ENCODE measurements at regions not wholly inside any gene's neighbourhood (a gene's known extent, or its start where the extent isn't known, plus 50 kb on each side); places are given as distances from the start of the nearest gene placed in this dataset.
A peak's percentile ranks its signal among the peaks of the same experiment; 100 is the strongest.

- TF ChIP-seq CTCF (IDR thresholded peaks at IDR 0.05) (no peak), ZFX (IDR thresholded peaks at IDR 0.05; ENCODE audit: borderline replicate concordance) (no peak)
- H3K27ac ChIP-seq: no peak overlapping the region
Measured at GRCh38 chr6:95117236-95117635, 460.1 kb upstream of the MANEA start.

- TF ChIP-seq ZFX (IDR thresholded peaks at IDR 0.05; ENCODE audit: borderline replicate concordance): no peak
- no peak for TF ChIP-seq CTCF (IDR thresholded peaks at IDR 0.05)
- no peak overlapping the region for H3K27ac ChIP-seq
Measured at GRCh38 chr6:95119927-95120326, 457.4 kb upstream of the MANEA start.

GRCh38 chr6:95120984-95121383 is 456.4 kb upstream of the MANEA start:
- TF ChIP-seq ZFX (IDR thresholded peaks at IDR 0.05; ENCODE audit: borderline replicate concordance) (no peak), CTCF (IDR thresholded peaks at IDR 0.05) (no peak)
- no peak overlapping the region; the same call in 1 of the 2 replicates for H3K27ac ChIP-seq

GRCh38 chr6:95127261-95127660 is 450.1 kb upstream of the MANEA start:
- TF ChIP-seq CTCF (IDR thresholded peaks at IDR 0.05) (no peak), ZFX (IDR thresholded peaks at IDR 0.05; ENCODE audit: borderline replicate concordance) (no peak)
- no peak overlapping the region for H3K27ac ChIP-seq

GRCh38 chr6:95128439-95128838 is 448.9 kb upstream of the MANEA start:
- TF ChIP-seq ZFX (IDR thresholded peaks at IDR 0.05; ENCODE audit: borderline replicate concordance) (no peak), CTCF (IDR thresholded peaks at IDR 0.05) (no peak)
- no peak overlapping the region for H3K27ac ChIP-seq

GRCh38 chr6:95128947-95129346 is 448.4 kb upstream of the MANEA start:
- TF ChIP-seq ZFX (IDR thresholded peaks at IDR 0.05; ENCODE audit: borderline replicate concordance) (no peak), CTCF (IDR thresholded peaks at IDR 0.05) (no peak)
- H3K27ac ChIP-seq: no peak overlapping the region

GRCh38 chr6:95133578-95133977 is 443.8 kb upstream of the MANEA start:
- no peak overlapping the region for H3K27ac ChIP-seq
- TF ChIP-seq CTCF (IDR thresholded peaks at IDR 0.05): peak; percentile 65
- no peak for TF ChIP-seq ZFX (IDR thresholded peaks at IDR 0.05; ENCODE audit: borderline replicate concordance)
